GM23338 (cell line): ENCODE measurements at regions not wholly inside any gene's neighbourhood (a gene's known extent, or its start where the extent isn't known, plus 50 kb on each side); places are given as distances from the start of the nearest gene placed in this dataset.

Source experiments
- ATAC-seq: fragments of 200-7000 bp; cut with Tn5 transposase; 3 replicates; pipeline ENCODE4 v1.9.1; 2020
- DNase-seq: peaks from one replicate; pipeline ENCODE4 v3.0.0-alpha.2; 2015; ENCODE audit warnings: low spot score
- H2AFZ ChIP-seq: fragments of 200-600 bp; sonication (generic); 2 replicates; pipeline ENCODE4 v1.8.0; 2016; ENCODE audit warnings: antibody characterized with exemption, mild to moderate bottlenecking, moderate library complexity
- H3F3A ChIP-seq: fragments of 200-600 bp; sonication (generic); replicated peaks from 2 replicates; pipeline ENCODE4 v1.8.0; 2017; ENCODE audit warnings: antibody characterized with exemption, mixed run types, low read depth
- H3K27ac ChIP-seq: fragments of 200-600 bp; sonication (generic); 2 replicates; pipeline ENCODE4 v1.6.1; 2016; ENCODE audit warnings: low read depth
- H3K27me3 ChIP-seq: fragments of 200-600 bp; sonication (generic); 2 replicates; pipeline ENCODE4 v1.8.0; 2016; ENCODE audit warnings: mild to moderate bottlenecking, mixed run types, moderate library complexity; ENCODE audit not compliant: insufficient read depth
- H3K36me3 ChIP-seq: fragments of 200-600 bp; sonication (generic); 2 replicates; pipeline ENCODE4 v1.8.0; 2016; ENCODE audit warnings: mild to moderate bottlenecking; ENCODE audit not compliant: insufficient read depth
- H3K4me1 ChIP-seq: fragments of 200-600 bp; sonication (generic); 2 replicates; pipeline ENCODE4 v1.8.0; 2016; ENCODE audit warnings: mild to moderate bottlenecking, moderate library complexity; ENCODE audit not compliant: insufficient read depth
- H3K4me2 ChIP-seq: fragments of 200-600 bp; sonication (generic); 2 replicates; pipeline ENCODE4 v1.7.1; 2017; ENCODE audit warnings: mixed run types
- H3K4me3 ChIP-seq: fragments of 200-600 bp; sonication (generic); 2 replicates; pipeline ENCODE4 v1.6.1; 2016; ENCODE audit warnings: mixed run types
- H3K79me2 ChIP-seq: fragments of 200-600 bp; sonication (generic); replicated peaks from 2 replicates; pipeline ENCODE4 v1.8.0; 2017; ENCODE audit warnings: mild to moderate bottlenecking; ENCODE audit not compliant: insufficient read depth
- H3K9me2 ChIP-seq: fragments of 200-600 bp; sonication (generic); 2 replicates; pipeline ENCODE4 v1.8.0; 2017; ENCODE audit not compliant: insufficient read depth
- H4K20me1 ChIP-seq: fragments of 200-600 bp; sonication (generic); replicated peaks from 2 replicates; pipeline ENCODE4 v1.8.0; 2017; ENCODE audit warnings: mild to moderate bottlenecking; ENCODE audit not compliant: insufficient read depth
- H3K27ac Mint-ChIP-seq: 2 replicates; pipeline ENCODE4 v1.8.0; 2020; ENCODE audit warnings: inconsistent platforms, mild to moderate bottlenecking, moderate library complexity, mixed read lengths
- H3K27me3 Mint-ChIP-seq: 3 replicates; pipeline ENCODE4 v1.8.0; 2022; ENCODE audit warnings: low read depth, mild to moderate bottlenecking, moderate library complexity, mixed read lengths, inconsistent platforms; ENCODE audit not compliant: insufficient read depth, poor library complexity
- H3K36me3 Mint-ChIP-seq: 3 replicates; pipeline ENCODE4 v1.8.0; 2021; ENCODE audit warnings: low read depth, mild to moderate bottlenecking, inconsistent platforms, moderate library complexity, mixed read lengths
- H3K4me1 Mint-ChIP-seq: 3 replicates; pipeline ENCODE4 v1.8.0; 2020; ENCODE audit warnings: mild to moderate bottlenecking, inconsistent platforms, mixed read lengths
- H3K4me3 Mint-ChIP-seq: 3 replicates; pipeline ENCODE4 v1.8.0; 2021; ENCODE audit warnings: moderate library complexity, mild to moderate bottlenecking, inconsistent platforms, mixed read lengths
- H3K9me3 Mint-ChIP-seq: 3 replicates; pipeline ENCODE4 v1.8.0; 2020; ENCODE audit warnings: moderate library complexity, mild to moderate bottlenecking, inconsistent platforms, mixed read lengths
- POLR2AphosphoS5 ChIP-seq: IDR thresholded peaks from 2 replicates; pipeline ENCODE4 v1.6.1; 2016; ENCODE audit warnings: antibody characterized with exemption, low read depth
- ZNF331 ChIP-seq: fragments of 250-450 bp; sonication (Bioruptor Pico); IDR thresholded peaks from 2 replicates; pipeline ENCODE4 v1.5.0; 2020; ENCODE audit warnings: low read depth, mild to moderate bottlenecking, moderate library complexity
- TF ChIP-seq, protein P1 (sequence below): IDR thresholded peaks from one replicate; pipeline ENCODE4 v1.6.1; 2018; ENCODE audit warnings: antibody characterized with exemption; ENCODE audit not compliant: unreplicated experiment
- TF ChIP-seq, protein P2 (sequence below): fragments of 250-450 bp; sonication (Bioruptor Pico); IDR thresholded peaks from 2 replicates; pipeline ENCODE4 v1.5.0; 2020; ENCODE audit warnings: mild to moderate bottlenecking, moderate library complexity

DNA sequence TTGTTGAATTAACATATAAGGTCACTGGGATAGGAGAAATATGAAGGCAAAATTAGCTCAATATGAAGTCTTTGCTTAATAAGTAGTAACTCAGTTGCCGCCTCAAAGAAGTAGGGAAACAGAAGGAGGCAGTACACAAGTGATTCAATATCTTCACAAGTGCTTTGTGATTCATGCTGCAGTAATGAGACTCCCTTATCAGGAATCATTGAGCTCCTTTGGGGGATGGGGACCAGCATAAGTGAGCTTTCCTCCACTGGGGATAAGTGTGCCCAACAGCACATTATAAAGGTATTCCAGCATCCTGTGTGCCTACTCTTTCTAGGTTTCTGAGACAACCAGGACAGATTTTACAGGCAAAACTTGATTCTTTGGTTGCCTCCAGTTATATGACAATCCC lies 323.4 kb upstream of the UBE2E3 start:
- H2AFZ ChIP-seq: no peak overlapping the region
- no peaks in the 10 kb centered on the region for H3F3A ChIP-seq
- DNase-seq (no peak), ATAC-seq (no peak)
- Mint-ChIP-seq H3K36me3 (no peaks in the 10 kb centered on the region), H3K27ac (no peak overlapping the region), H3K9me3 (no peaks in the 10 kb centered on the region), H3K27me3 (peaks cover 2% of the 10 kb centered on the region), H3K4me3 (no peak overlapping the region), H3K4me1 (peaks cover 14% of the 10 kb centered on the region)
- no peaks in the 10 kb centered on the region for H4K20me1 ChIP-seq
- H3K79me2 ChIP-seq: no peaks in the 10 kb centered on the region
- no peak overlapping the region for H3K27ac ChIP-seq
- no peak overlapping the region for H3K4me3 ChIP-seq
- H3K9me2 ChIP-seq: no peaks in the 10 kb centered on the region
- H3K27me3 ChIP-seq: no peaks in the 10 kb centered on the region
- no peak overlapping the region for H3K4me2 ChIP-seq
- 0 out of 2 replicates have a peak, but pooled peaks cover 3% of the 10 kb centered on the region for H3K4me1 ChIP-seq
- H3K36me3 ChIP-seq: no peaks in the 10 kb centered on the region
- TF ChIP-seq ZNF331 (CRISPR knock-in tag): no peak
- TF ChIP-seq, protein P1, sequence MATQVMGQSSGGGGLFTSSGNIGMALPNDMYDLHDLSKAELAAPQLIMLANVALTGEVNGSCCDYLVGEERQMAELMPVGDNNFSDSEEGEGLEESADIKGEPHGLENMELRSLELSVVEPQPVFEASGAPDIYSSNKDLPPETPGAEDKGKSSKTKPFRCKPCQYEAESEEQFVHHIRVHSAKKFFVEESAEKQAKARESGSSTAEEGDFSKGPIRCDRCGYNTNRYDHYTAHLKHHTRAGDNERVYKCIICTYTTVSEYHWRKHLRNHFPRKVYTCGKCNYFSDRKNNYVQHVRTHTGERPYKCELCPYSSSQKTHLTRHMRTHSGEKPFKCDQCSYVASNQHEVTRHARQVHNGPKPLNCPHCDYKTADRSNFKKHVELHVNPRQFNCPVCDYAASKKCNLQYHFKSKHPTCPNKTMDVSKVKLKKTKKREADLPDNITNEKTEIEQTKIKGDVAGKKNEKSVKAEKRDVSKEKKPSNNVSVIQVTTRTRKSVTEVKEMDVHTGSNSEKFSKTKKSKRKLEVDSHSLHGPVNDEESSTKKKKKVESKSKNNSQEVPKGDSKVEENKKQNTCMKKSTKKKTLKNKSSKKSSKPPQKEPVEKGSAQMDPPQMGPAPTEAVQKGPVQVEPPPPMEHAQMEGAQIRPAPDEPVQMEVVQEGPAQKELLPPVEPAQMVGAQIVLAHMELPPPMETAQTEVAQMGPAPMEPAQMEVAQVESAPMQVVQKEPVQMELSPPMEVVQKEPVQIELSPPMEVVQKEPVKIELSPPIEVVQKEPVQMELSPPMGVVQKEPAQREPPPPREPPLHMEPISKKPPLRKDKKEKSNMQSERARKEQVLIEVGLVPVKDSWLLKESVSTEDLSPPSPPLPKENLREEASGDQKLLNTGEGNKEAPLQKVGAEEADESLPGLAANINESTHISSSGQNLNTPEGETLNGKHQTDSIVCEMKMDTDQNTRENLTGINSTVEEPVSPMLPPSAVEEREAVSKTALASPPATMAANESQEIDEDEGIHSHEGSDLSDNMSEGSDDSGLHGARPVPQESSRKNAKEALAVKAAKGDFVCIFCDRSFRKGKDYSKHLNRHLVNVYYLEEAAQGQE: no peak
- TF ChIP-seq, protein P2, sequence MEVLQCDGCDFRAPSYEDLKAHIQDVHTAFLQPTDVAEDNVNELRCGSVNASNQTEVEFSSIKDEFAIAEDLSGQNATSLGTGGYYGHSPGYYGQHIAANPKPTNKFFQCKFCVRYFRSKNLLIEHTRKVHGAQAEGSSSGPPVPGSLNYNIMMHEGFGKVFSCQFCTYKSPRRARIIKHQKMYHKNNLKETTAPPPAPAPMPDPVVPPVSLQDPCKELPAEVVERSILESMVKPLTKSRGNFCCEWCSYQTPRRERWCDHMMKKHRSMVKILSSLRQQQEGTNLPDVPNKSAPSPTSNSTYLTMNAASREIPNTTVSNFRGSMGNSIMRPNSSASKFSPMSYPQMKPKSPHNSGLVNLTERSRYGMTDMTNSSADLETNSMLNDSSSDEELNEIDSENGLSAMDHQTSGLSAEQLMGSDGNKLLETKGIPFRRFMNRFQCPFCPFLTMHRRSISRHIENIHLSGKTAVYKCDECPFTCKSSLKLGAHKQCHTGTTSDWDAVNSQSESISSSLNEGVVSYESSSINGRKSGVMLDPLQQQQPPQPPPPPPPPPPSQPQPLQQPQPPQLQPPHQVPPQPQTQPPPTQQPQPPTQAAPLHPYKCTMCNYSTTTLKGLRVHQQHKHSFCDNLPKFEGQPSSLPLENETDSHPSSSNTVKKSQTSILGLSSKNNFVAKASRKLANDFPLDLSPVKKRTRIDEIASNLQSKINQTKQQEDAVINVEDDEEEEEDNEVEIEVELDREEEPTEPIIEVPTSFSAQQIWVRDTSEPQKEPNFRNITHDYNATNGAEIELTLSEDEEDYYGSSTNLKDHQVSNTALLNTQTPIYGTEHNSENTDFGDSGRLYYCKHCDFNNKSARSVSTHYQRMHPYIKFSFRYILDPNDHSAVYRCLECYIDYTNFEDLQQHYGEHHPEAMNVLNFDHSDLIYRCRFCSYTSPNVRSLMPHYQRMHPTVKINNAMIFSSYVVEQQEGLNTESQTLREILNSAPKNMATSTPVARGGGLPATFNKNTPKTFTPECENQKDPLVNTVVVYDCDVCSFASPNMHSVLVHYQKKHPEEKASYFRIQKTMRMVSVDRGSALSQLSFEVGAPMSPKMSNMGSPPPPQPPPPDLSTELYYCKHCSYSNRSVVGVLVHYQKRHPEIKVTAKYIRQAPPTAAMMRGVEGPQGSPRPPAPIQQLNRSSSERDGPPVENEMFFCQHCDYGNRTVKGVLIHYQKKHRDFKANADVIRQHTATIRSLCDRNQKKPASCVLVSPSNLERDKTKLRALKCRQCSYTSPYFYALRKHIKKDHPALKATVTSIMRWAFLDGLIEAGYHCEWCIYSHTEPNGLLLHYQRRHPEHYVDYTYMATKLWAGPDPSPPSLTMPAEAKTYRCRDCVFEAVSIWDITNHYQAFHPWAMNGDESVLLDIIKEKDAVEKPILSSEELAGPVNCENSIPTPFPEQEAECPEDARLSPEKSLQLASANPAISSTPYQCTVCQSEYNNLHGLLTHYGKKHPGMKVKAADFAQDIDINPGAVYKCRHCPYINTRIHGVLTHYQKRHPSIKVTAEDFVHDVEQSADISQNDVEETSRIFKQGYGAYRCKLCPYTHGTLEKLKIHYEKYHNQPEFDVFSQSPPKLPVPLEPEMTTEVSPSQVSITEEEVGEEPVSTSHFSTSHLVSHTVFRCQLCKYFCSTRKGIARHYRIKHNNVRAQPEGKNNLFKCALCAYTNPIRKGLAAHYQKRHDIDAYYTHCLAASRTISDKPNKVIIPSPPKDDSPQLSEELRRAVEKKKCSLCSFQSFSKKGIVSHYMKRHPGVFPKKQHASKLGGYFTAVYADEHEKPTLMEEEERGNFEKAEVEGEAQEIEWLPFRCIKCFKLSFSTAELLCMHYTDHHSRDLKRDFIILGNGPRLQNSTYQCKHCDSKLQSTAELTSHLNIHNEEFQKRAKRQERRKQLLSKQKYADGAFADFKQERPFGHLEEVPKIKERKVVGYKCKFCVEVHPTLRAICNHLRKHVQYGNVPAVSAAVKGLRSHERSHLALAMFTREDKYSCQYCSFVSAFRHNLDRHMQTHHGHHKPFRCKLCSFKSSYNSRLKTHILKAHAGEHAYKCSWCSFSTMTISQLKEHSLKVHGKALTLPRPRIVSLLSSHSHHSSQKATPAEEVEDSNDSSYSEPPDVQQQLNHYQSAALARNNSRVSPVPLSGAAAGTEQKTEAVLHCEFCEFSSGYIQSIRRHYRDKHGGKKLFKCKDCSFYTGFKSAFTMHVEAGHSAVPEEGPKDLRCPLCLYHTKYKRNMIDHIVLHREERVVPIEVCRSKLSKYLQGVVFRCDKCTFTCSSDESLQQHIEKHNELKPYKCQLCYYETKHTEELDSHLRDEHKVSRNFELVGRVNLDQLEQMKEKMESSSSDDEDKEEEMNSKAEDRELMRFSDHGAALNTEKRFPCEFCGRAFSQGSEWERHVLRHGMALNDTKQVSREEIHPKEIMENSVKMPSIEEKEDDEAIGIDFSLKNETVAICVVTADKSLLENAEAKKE: no peak
- TF ChIP-seq POLR2AphosphoS5: no peak
